ENCODE measurements at regions not wholly inside any gene's neighbourhood (a gene's known extent, or its start where the extent isn't known, plus 50 kb on each side); places are given as distances from the start of the nearest gene placed in this dataset.

DNA sequence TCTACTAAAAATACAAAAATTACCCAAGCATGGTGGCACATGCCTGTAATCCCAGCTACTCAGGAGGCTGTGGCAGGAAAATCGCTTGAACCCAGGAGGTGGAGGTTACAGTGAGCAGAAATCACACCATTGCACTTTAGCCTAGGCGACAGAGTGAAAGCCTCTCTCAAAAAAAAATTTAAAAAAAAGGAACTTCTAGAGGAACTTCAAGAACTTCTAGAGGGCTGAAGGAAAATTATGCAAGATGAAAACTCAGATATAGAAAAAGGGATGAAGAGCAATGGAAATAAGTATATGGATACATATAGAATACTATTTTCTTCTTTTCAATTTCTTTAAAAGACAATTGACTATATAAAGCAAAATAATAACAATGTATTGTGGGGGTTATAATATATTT is 51.2 kb upstream of the PRR5 start:
- Histone ChIP-seq H3K4me1 (ENCODE audit: control insufficient read depth, insufficient read depth, low read length, poor library complexity, severe bottlenecking) (no peaks in the 10 kb centered on the region), H3K27ac (ENCODE audit: insufficient read depth, low read length, poor library complexity, severe bottlenecking) (no peak overlapping the region), H3K4me3 (ENCODE audit: low read depth, low read length) (no peak overlapping the region), H3K36me3 (ENCODE audit: control insufficient read depth, insufficient read depth, low read length) (no peaks in the 10 kb centered on the region), H3K9me3 (ENCODE audit: control insufficient read depth in 2 of 2, low read length in 2 of 2) (no peaks in the 10 kb centered on the region), H3K27me3 (ENCODE audit: control insufficient read depth, insufficient read depth, low read length) (no peaks in the 10 kb centered on the region)
- Mint-ChIP-seq H3K4me1 (peaks cover 0 to 4% (median 0%) of the 10 kb centered on the region in 4 donors), H3K36me3 (no peaks in the 10 kb centered on the region), H3K9me3 (no peaks in the 10 kb centered on the region), H3K27me3 (peaks cover 4% of the 10 kb centered on the region), H3K27ac (no peak overlapping the region), H3K4me3 (peak overlapping the region in 1 of 4 donors; percentile 25)
- ATAC-seq (ENCODE audit: low read depth in 2 of 2), result no peak
- DNase-seq, result no peak

DNA sequence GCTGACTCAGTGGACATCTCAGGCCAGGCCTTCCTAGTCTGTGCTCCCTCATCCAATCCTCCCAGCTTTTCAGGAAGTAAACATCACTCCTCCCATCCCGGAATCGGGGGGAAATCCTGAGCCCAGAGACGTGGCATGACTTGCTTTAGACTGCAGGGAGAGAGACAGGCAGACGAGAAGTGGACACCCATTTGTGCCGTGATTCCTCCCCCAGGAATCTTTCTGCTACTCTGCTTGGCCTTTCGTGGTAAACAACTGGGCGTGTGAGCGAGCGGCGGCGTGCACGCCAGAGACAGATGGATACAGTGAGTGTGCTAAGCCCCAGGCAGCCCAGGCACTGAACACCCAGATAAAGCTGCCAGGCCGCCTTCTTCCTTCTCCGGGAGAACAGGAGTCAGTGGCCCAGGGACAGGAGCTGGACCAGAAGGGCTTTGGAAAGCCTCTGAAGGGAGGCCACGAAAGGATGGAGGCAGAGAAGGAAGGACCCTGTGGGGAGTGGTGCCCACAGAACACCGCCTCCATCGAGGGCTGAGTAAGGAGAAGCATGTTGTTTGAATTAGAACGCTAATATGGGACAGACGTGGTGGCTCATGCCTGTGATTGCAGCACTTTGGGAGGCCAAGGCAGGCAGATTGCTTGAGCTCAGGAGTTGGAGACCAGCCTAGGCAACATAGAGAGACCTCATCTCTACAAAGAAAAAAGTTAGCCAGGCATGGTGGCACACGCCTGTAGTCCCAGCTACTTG is 53.0 kb upstream of the PRR5 start:
- no peaks in the 10 kb centered on the region for H3K9me3 Mint-ChIP-seq
- H3K27me3 Mint-ChIP-seq, result peaks cover 11% of the 10 kb centered on the region
- no peaks in the 10 kb centered on the region for H3K9me3 ChIP-seq (ENCODE audit: control insufficient read depth in 2 of 2, low read length in 2 of 2)
- H3K4me3 ChIP-seq (ENCODE audit: low read depth, low read length), result no peak overlapping the region
- H3K36me3 ChIP-seq (ENCODE audit: control insufficient read depth, insufficient read depth, low read length), result no peaks in the 10 kb centered on the region
- ATAC-seq (ENCODE audit: low read depth in 2 of 2) (no peak), DNase-seq (no peak)
- no peaks in the 10 kb centered on the region for H3K27me3 ChIP-seq (ENCODE audit: control insufficient read depth, insufficient read depth, low read length)
- H3K4me1 Mint-ChIP-seq, result peaks cover 0 to 4% (median 0%) of the 10 kb centered on the region in 4 donors
- no peaks in the 10 kb centered on the region for H3K36me3 Mint-ChIP-seq
- H3K27ac ChIP-seq (ENCODE audit: insufficient read depth, low read length, poor library complexity, severe bottlenecking), result no peak overlapping the region
- no peak overlapping the region for H3K4me3 Mint-ChIP-seq
- no peaks in the 10 kb centered on the region for H3K4me1 ChIP-seq (ENCODE audit: control insufficient read depth, insufficient read depth, low read length, poor library complexity, severe bottlenecking)
- H3K27ac Mint-ChIP-seq, result peak overlapping the region in 1 of 3 donors; percentile 56

DNA sequence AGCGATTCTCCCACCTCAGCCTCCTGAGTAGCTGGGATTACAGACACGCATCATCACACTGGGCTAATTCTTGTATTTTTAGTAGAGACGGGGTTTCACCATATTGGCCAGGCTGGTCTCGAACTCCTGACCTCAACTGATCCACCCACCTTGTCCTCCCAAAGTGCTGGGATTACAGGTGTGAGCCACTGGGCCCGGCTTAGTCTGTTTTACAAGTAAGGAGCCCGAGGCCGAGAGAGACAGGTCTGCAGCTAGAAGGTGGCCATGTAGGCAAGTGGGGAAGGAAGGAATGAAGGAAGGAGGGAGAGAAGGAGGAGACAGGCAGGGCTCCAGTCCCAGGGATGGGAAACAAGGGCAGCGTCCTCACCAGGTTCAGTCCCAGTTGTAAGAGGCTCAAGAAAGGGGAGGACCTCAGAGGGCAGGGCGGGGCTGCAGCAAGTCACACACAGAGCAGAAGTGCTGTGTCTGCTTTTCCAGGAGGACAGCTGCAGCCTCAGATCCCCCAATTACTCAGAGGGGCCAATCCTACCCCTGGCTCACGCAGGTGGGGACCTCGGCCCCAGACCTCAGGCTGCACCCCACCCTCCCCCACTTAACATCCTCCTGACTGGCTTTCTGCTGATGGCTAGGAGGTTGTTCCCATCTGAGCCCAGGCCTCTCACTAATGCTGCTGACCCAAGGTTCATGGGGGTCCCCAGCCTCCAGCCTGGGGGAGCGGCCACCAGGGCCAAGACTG is 53.8 kb upstream of the PRR5 start:
- Histone ChIP-seq H3K36me3 (ENCODE audit: control insufficient read depth, insufficient read depth, low read length) (no peaks in the 10 kb centered on the region), H3K4me3 (ENCODE audit: low read depth, low read length) (no peak overlapping the region), H3K9me3 (ENCODE audit: control insufficient read depth in 2 of 2, low read length in 2 of 2) (no peaks in the 10 kb centered on the region), H3K27ac (ENCODE audit: insufficient read depth, low read length, poor library complexity, severe bottlenecking) (no peak overlapping the region), H3K27me3 (ENCODE audit: control insufficient read depth, insufficient read depth, low read length) (no peaks in the 10 kb centered on the region), H3K4me1 (ENCODE audit: control insufficient read depth, insufficient read depth, low read length, poor library complexity, severe bottlenecking) (no peaks in the 10 kb centered on the region)
- Mint-ChIP-seq H3K9me3 (no peaks in the 10 kb centered on the region), H3K36me3 (no peaks in the 10 kb centered on the region), H3K4me1 (peaks cover 0 to 4% (median 0%) of the 10 kb centered on the region in 4 donors), H3K27me3 (peaks cover 11% of the 10 kb centered on the region), H3K4me3 (no peak overlapping the region), H3K27ac (no peak overlapping the region)
- ATAC-seq (ENCODE audit: low read depth in 2 of 2), result no peak
- DNase-seq, result no peak

DNA sequence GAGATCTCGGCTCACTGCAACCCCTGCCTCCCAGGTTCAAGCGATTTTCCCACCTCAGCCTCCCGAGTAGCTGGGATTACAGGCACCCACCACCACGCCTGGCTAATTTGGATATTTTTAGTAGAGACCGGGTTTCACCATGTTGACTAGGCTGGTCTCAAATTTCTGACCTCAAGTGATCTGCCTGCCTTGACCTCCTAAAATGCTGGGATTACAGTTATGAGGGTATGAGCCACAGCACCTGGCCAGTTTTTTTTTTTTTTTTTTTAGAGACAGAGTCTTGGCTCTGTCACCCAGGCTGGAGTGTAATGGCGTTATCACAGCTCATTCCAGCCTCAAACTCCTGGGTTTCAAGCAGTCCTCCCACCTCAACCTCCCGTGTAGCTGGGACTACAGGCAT is 54.9 kb upstream of the PRR5 start:
- Histone ChIP-seq H3K36me3 (ENCODE audit: control insufficient read depth, insufficient read depth, low read length) (no peaks in the 10 kb centered on the region), H3K4me1 (ENCODE audit: control insufficient read depth, insufficient read depth, low read length, poor library complexity, severe bottlenecking) (no peaks in the 10 kb centered on the region), H3K9me3 (ENCODE audit: control insufficient read depth in 2 of 2, low read length in 2 of 2) (no peaks in the 10 kb centered on the region), H3K4me3 (ENCODE audit: low read depth, low read length) (no peak overlapping the region), H3K27ac (ENCODE audit: insufficient read depth, low read length, poor library complexity, severe bottlenecking) (no peak overlapping the region), H3K27me3 (ENCODE audit: control insufficient read depth, insufficient read depth, low read length) (no peaks in the 10 kb centered on the region)
- H3K4me3 Mint-ChIP-seq, result no peak overlapping the region
- no peaks in the 10 kb centered on the region for H3K9me3 Mint-ChIP-seq
- no peaks in the 10 kb centered on the region for H3K36me3 Mint-ChIP-seq
- no peak overlapping the region for H3K27ac Mint-ChIP-seq
- peaks cover 0 to 4% (median 0%) of the 10 kb centered on the region in 4 donors for H3K4me1 Mint-ChIP-seq
- H3K27me3 Mint-ChIP-seq, result peaks cover 11% of the 10 kb centered on the region
- ATAC-seq (ENCODE audit: low read depth in 2 of 2) (no peak), DNase-seq (no peak)

DNA sequence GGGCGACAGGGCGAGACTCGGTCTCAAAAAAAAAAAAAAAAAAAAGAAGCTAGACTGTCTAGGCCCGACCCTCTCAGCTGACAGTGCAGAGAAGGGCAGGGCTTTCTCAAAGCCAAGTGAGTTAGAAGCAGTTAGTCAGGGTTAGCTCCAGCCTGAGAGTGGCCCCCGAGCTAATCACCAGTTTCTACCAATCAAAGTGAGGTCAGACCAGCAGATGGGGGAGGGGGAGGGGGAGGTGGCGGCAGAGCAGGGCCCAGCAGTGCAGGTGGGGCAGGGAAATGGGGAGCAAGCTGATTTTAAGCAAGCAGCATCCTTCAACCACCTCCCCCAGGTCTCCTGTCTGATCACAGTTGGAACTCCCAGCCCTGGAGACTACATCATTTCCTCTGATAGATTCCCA is 55.3 kb upstream of the PRR5 start:
- no peaks in the 10 kb centered on the region for H3K27me3 ChIP-seq (ENCODE audit: control insufficient read depth, insufficient read depth, low read length)
- no peak overlapping the region for H3K4me3 ChIP-seq (ENCODE audit: low read depth, low read length)
- peaks cover 11% of the 10 kb centered on the region for H3K27me3 Mint-ChIP-seq
- DNase-seq (no peak), ATAC-seq (ENCODE audit: low read depth in 2 of 2) (no peak)
- H3K4me1 ChIP-seq (ENCODE audit: control insufficient read depth, insufficient read depth, low read length, poor library complexity, severe bottlenecking), result no peaks in the 10 kb centered on the region
- H3K36me3 ChIP-seq (ENCODE audit: control insufficient read depth, insufficient read depth, low read length), result no peaks in the 10 kb centered on the region
- peaks cover 0 to 4% (median 0%) of the 10 kb centered on the region in 4 donors for H3K4me1 Mint-ChIP-seq
- no peak overlapping the region for H3K27ac ChIP-seq (ENCODE audit: insufficient read depth, low read length, poor library complexity, severe bottlenecking)
- no peaks in the 10 kb centered on the region for H3K9me3 ChIP-seq (ENCODE audit: control insufficient read depth in 2 of 2, low read length in 2 of 2)
- H3K9me3 Mint-ChIP-seq, result no peaks in the 10 kb centered on the region
- no peak overlapping the region for H3K27ac Mint-ChIP-seq
- no peak overlapping the region for H3K4me3 Mint-ChIP-seq
- no peaks in the 10 kb centered on the region for H3K36me3 Mint-ChIP-seq

DNA sequence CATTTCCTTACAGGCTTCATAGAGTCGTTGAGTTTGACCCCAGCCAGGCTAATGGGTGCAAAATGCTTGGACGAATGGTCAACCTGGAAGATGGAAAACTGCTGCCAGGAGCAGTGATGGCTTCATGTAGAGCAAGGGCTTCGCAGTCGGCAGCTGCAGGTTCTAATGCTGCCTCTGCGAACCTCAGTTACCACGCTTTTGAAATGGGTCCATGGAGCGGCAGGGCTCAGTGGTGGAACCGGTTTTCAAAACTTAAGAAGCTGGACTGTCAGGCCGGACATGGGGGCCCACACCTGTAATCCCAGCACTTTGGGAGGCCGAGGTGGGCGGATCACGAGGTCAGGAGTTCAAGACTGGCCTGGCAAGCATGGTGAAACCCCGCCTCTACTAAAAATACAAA is 55.9 kb upstream of the PRR5 start:
- Histone ChIP-seq H3K4me3 (ENCODE audit: low read depth, low read length) (no peak overlapping the region), H3K27ac (ENCODE audit: insufficient read depth, low read length, poor library complexity, severe bottlenecking) (no peak overlapping the region), H3K9me3 (ENCODE audit: control insufficient read depth in 2 of 2, low read length in 2 of 2) (no peaks in the 10 kb centered on the region), H3K27me3 (ENCODE audit: control insufficient read depth, insufficient read depth, low read length) (no peaks in the 10 kb centered on the region), H3K36me3 (ENCODE audit: control insufficient read depth, insufficient read depth, low read length) (no peaks in the 10 kb centered on the region), H3K4me1 (ENCODE audit: control insufficient read depth, insufficient read depth, low read length, poor library complexity, severe bottlenecking) (no peaks in the 10 kb centered on the region)
- Mint-ChIP-seq H3K27me3 (peaks cover 11% of the 10 kb centered on the region), H3K4me1 (peaks cover 0 to 4% (median 0%) of the 10 kb centered on the region in 4 donors), H3K4me3 (no peak overlapping the region), H3K9me3 (no peaks in the 10 kb centered on the region), H3K27ac (no peak overlapping the region), H3K36me3 (no peaks in the 10 kb centered on the region)
- DNase-seq (no peak), ATAC-seq (ENCODE audit: low read depth in 2 of 2) (no peak)

DNA sequence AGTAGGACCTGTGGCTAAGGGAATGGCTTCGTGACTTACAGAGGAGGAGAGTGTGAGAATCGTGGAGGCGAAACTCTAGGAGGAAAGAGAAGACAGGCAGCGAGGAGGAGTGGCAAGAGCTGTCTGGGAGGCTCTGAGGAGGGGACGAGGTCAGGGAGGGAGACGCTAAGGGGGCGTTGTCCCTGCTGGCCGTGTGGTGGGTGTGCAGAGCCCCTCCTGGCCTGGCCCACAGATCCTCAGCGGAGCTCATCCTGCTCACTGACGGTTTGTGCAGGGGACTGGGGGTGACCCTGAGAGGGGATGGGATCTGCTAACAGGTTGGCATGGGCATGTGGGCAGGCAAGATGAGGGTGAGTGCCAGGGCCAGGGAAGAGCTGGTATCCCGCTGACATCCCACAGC is 56.5 kb upstream of the PRR5 start:
- DNase-seq, result no peak
- no peak overlapping the region for H3K4me3 ChIP-seq (ENCODE audit: low read depth, low read length)
- H3K9me3 ChIP-seq (ENCODE audit: control insufficient read depth in 2 of 2, low read length in 2 of 2), result no peaks in the 10 kb centered on the region
- no peaks in the 10 kb centered on the region for H3K4me1 Mint-ChIP-seq
- no peaks in the 10 kb centered on the region for H3K36me3 Mint-ChIP-seq
- H3K4me3 Mint-ChIP-seq, result no peak overlapping the region
- H3K4me1 ChIP-seq (ENCODE audit: control insufficient read depth, insufficient read depth, low read length, poor library complexity, severe bottlenecking), result no peaks in the 10 kb centered on the region
- no peaks in the 10 kb centered on the region for H3K36me3 ChIP-seq (ENCODE audit: control insufficient read depth, insufficient read depth, low read length)
- H3K27me3 Mint-ChIP-seq, result peaks cover 11% of the 10 kb centered on the region
- H3K27ac ChIP-seq (ENCODE audit: insufficient read depth, low read length, poor library complexity, severe bottlenecking), result no peak overlapping the region
- ATAC-seq (ENCODE audit: low read depth in 2 of 2), result no peak
- no peaks in the 10 kb centered on the region for H3K27me3 ChIP-seq (ENCODE audit: control insufficient read depth, insufficient read depth, low read length)
- H3K27ac Mint-ChIP-seq, result no peak overlapping the region
- no peaks in the 10 kb centered on the region for H3K9me3 Mint-ChIP-seq

DNA sequence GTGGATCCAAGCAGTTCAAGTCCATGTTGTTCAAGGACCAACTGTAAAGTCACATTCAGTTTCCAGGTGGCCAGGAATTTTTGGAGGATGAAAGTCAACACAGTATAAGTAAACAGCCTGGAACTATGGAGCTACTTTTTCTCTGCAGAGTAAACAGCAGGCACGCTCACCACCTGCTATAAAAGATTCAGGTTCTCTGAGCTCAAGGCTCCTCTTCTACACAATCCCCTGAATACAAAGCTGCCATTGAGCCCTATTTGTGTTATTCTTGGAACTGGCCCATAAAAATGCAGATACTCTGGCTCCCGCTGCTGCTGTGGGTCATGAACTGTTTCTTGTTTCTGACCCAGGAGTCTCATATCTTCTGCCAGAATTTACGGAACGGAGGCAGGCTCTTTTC is 56.9 kb upstream of the PRR5 start:
- no peaks in the 10 kb centered on the region for H3K36me3 Mint-ChIP-seq
- ATAC-seq (ENCODE audit: low read depth in 2 of 2), result no peak
- H3K36me3 ChIP-seq (ENCODE audit: control insufficient read depth, insufficient read depth, low read length), result no peaks in the 10 kb centered on the region
- peaks cover 11% of the 10 kb centered on the region for H3K27me3 Mint-ChIP-seq
- no peak overlapping the region for H3K27ac Mint-ChIP-seq
- H3K9me3 Mint-ChIP-seq, result no peaks in the 10 kb centered on the region
- no peaks in the 10 kb centered on the region for H3K4me1 Mint-ChIP-seq
- no peaks in the 10 kb centered on the region for H3K27me3 ChIP-seq (ENCODE audit: control insufficient read depth, insufficient read depth, low read length)
- H3K4me3 ChIP-seq (ENCODE audit: low read depth, low read length), result no peak overlapping the region
- H3K4me1 ChIP-seq (ENCODE audit: control insufficient read depth, insufficient read depth, low read length, poor library complexity, severe bottlenecking), result no peaks in the 10 kb centered on the region
- H3K4me3 Mint-ChIP-seq, result no peak overlapping the region
- no peak overlapping the region for H3K27ac ChIP-seq (ENCODE audit: insufficient read depth, low read length, poor library complexity, severe bottlenecking)
- H3K9me3 ChIP-seq (ENCODE audit: control insufficient read depth in 2 of 2, low read length in 2 of 2), result no peaks in the 10 kb centered on the region
- no peak for DNase-seq

All from CD4-positive, CD25-positive, alpha-beta regulatory T cell (primary cell).